T1000 (cell line): ENCODE measurements at regions not wholly inside any gene's neighbourhood (a gene's known extent, or its start where the extent isn't known, plus 50 kb on each side); places are given as distances from the start of the nearest gene placed in this dataset.
"Not testable (repeated sequence)": the region's sequence is repeated elsewhere in the genome, so short reads cannot be mapped to it uniquely, and the experiment has no call there.

Experiments
- DNase-seq: peaks from one replicate; lab custom pipeline; 2025; ENCODE audit warnings: mixed read lengths; lab: John Stamatoyannopoulos, UW

DNA sequence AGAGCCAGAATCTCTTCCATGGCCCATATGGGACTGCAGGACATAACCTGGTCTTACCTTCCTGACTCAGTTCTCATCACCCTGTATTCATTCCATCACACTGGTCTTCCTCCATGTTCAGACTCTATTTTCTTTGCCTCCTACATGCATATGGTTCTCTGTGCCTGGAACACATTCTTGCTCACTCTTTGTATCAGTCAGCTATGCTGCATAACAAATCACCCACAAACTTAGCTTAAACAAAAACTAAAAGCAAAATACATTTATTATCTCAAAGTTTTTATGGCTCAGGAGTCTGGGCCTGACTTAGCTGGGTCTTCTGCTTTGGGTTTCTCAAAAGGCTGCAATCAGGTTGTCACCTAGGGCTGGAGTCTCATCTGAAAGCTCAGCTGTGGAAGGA is 712.6 kb upstream of the TBX3 start:
- DNase-seq: no peak

DNA sequence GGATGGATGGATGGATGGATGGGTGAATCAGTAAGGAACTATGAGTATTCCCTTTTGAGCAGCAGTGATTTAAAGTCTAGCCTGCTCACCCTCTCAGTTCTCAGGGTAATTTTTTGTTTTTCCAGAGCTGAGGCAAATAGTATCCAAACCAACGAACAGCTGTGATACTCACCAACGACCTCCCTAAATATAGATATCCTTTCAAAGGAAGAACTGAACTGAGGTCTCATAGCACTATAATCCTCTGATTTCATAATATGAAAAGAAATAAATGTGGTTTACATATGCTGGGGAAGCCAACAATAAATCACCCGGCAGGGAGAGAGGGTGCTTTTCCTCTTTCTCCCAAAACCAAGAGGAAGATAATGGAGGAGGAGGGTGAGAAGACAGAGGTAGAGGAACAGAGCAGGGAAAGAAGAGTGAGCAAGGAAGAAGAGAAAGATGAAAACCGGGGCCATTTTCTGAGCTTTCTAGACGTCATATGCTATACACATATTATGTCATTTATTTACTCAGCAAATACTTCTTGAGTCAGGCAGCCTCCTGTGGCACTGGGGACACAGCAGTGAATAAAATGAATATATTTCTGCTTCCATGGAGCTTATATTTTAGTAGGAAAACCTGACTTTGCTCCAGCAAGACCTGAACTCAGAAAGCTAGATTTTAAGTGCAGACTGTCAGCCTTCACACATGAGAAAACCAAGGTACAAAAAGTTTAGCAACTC is 710.7 kb upstream of the TBX3 start:
- no peak for DNase-seq

DNA sequence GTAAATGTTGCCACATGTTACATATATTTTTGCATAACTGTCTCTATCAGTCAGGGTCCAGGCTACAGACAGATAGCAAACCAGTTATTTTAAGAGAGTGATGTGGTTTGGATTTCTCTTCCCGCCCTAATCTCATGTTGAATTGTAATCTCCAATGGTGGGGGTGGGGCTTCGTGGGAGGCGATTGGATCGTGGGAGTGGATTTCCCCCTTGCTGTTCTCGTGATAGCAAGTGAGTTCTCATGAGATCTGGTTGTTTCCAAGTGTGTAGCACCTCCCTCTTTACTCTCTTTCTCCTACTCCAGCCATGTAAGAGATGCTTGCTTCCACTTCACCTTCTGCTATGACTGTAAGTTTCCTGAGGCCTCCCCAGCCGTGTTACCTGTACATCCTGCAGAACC is 704.2 kb upstream of the TBX3 start:
- no peak for DNase-seq

DNA sequence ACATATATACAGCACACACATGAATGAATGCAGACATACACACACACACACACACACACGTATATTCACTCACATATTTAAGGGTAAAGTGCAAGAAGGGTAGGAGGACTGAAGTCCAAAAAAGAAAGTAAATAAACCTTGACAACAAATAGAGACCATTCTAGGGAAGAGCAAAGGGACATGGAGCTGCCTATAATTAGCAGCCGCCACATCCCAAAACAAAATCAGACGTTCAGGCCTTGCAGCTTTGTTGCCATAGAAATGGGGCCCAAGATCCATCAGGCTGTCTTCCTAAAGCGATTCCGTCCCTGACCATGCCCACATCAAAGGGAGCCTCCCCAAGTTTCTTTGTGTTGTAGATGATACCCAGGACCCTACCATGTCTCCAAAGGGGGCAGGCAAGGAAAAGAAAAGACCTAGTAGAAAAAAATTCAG is 703.5 kb upstream of the TBX3 start:
- DNase-seq: no peak

DNA sequence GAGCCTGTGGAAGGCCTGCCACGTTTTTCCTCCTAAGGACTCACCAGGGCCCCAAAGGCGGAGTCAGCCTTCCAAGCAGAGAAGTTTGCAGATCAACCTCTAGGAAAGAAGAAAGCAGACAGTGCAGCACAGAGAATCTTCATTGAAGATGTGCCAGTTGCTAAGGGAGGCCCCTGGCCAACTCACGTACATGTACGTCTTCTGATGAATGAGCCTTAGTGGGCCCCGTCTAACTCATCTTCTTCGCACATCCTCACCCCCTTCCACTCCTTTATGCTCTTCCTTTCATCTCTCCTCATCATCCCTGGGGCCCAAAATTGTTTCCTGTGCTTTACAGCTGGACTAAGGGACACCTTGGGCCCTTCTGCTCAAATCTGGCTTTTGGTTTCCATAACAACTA is 703.0 kb upstream of the TBX3 start:
- no peak for DNase-seq

DNA sequence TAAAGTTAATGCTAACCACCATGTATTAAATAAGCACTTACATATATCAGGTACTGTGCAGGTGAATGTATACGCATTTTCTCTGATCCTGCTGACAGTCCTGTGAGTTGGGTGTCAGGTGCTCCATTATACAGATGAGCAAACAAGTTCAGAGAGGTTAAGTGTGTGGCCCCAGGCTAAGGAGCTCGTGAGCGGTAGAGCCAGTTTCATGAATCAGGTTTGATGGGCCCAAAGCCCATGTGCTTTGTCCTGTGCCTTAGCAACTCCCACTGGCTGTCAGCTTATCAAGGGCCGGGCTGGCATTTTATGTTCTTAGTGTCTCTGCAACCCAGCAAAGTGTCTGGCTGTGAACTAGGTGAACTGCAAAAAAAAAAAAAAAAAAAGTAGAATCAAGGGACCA is 701.2 kb upstream of the TBX3 start:
- no peak for DNase-seq

DNA sequence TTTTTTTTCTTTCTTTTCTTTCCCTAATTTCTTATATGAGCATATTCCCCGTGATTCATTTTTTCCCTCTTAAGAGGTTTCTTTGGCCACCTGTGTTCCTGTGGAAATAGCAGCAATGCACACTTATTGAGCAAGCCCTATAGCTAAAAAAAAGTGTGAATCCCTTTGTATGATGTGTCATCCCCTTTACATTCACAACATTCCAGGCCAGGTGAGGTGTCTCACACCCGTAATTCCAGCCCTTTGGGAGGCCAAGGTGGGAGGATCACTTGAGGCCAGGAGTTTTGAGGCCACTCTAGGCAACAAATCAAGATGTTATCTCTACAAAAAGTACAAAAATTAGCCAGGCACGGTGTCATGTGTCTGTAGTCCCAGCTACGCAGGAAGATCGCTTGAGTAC is 700.4 kb upstream of the TBX3 start:
- DNase-seq: no peak

DNA sequence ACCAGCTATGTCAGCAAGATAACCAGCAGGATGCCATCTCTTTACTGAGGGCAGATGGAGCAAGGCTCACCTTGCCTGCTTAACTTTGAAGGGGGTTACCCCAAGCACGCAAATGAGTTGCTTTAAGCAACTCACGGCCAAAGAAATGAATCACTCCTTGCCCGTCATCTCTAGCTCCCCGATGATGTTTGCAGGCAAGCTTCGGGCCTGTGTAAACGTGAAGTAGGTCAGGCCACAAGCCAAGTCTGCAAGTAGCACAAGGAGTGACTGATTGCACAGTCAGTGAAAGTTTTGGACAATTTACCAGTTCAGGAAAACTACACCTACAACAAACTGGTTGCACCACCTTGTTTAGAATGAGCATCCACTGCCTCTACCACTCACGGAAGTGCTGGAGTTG is 699.7 kb upstream of the TBX3 start:
- DNase-seq: peak; percentile 100

DNA sequence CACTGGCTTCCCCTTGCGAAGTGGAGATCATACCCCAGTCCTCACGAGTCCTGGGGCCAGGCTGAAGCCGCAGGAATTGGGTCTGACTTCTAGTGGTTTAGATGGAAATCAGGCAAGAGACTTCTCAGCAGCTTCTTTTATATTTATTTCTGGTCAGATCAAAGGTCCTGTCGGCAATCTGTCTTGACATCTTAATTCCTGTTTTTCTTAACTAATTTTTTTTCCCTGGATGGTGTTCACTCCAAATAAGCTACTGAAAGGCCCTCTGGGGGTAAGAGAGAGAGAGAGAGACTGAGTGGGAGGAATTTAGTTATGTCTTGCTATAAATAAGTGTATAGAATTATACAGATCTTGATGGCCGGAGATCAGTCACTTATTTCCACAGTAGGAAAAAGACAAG is 698.7 kb upstream of the TBX3 start:
- DNase-seq: no peak

DNA sequence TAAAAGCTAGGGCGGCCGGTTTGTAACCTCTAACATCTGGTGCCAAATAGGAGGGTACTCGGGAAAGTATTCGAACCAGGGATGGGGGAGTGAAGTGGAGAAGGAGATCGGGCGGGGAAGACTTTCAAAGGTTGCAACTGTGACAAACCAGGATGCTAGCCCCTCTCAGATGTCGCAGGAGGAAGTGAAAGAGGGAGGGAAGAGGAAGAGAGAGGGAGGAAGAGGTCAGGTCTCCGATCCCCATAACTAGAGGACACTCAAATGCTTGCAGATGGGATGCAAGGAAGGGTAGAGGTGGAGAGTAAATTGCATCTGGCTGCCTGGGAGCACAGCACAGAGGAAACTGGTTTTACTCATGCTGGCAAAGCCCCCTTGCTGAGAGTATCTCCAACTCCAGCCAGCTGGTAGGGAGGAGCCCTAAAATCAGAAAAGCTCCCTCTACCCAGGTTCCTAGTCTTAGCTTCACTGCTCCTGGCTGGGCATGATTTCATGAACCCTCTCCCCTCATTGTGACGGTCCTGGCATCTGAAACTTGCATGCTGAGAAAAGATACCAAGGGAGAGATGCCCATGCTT is 696.7 kb upstream of the TBX3 start:
- no peak for DNase-seq

DNA sequence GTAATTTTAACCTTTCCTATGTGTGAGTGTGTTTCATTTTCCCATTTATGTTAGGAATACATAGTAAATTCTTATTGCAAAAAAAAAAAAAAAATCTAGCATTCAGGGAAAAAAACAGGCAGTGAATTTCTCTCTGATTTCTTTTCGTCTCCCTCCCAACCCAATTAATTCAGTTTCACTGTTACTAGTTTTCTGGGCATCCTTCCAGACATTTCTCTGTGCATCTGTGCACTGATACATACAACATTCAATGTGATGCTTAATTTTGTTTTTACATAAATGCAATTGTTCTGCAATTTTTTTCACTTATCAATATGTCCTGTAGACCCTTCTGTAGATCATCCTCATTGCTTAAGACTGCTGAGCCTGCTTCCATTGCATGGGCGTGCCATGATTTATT is 694.3 kb upstream of the TBX3 start:
- no peak for DNase-seq

DNA sequence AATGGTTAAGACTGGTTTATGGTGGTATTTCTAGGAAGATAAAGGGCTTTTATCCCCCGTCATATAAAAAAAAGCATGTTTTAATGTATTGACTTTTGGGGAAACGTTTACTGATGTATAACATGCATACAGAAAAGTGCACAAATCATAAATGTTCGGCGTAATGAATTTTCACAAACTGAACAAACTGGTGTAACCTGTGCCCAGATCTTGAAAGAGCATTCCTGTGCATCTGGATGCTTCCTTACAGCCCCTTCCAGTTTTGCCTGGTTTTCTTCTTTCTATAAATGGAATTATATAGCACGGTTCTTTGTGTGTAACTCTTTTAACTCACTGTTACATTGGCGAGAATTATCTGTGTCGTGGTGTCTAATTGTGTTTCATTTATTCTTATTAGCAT is 693.8 kb upstream of the TBX3 start:
- DNase-seq: no peak

DNA sequence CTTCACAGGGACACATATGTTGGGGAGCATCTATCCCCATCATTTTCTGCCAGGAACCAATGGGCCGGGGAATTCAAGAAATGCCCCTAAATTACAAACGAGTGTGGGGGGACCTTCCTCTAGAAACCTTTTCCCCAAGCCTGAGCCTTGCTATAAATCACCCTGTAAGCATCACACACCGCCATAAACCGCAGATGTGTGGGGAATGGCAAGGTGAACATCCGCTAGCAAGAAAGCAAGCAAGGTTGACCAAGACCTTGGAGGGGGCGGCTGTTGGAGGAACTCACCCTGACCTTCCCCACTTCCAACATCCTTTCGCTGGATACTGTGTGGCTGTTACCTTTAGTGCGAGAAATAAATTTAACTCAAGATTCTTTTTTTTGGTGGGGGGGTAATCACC is 693.3 kb upstream of the TBX3 start:
- DNase-seq: no peak

DNA sequence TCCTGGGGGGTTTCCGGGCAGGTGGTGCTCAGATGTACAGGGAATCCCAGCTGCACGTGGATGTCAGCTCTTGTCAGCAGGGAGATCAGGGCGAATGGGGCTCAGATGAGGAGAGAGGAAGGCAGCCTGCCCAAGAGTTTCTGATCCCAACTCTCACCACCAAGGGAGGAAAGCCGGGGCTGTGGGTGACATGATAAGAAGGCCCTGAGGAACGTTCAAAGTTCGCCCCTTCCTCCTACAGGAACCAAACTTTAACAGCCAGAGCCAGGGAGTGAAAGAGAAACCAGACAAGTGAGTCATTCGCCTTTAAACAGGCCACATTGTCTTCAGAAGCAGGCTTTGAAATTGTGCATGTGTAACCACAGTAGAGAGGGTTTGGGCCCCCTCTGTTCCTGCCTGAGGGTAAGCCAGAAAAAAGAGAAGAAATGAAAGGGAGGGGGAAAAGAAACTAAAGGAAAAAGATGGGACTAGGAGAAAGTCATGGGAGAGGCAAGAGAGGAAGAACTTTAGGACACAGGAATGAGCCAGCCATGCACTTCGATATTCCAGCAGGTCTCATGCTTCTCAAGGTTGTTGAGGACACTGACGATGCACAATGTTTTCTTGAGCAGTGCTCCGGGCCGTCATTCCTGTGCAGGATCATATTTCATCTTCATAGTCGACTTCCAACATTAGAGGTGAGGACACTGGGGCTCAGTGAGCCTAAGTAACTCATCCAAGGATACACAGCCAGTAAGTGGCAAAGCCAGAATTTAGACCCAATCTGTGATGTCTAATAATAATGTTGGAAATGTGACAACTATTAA is 691.4 kb upstream of the TBX3 start:
- peak; percentile 96 for DNase-seq

DNA sequence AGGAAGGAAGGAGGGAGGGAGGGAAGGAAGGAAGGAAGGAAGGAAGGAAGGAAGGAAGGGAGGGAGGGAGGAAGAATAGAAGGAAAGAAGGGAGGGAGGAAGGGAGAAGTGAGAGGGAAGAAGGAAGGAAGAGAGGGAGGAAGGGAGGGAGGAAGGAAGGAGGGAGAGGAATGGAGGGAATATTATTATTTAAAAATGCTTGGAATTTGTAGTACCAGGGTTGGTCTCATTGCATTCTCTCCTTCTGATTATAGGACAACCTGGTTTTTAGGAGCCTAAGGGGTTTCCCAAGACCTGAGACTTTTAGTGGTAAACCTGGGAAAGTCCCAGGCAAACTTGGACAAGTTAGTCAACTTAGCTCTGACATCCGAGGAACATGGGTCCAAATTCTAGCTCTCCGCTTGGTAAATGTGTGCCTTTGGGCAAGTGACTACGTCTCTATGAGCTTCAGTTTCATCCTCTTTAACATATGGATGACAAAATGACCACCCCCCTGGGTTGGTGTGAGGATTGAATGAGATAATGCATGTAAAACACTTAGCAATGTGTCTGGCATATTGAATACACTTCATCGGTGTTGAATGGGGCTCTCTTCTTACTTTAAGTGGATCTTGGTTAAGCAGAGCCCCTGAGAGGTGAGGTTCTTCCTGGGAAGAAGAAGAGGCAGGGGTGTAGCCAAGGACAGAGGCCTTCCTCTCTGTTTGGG is 690.7 kb upstream of the TBX3 start:
- no peak for DNase-seq

DNA sequence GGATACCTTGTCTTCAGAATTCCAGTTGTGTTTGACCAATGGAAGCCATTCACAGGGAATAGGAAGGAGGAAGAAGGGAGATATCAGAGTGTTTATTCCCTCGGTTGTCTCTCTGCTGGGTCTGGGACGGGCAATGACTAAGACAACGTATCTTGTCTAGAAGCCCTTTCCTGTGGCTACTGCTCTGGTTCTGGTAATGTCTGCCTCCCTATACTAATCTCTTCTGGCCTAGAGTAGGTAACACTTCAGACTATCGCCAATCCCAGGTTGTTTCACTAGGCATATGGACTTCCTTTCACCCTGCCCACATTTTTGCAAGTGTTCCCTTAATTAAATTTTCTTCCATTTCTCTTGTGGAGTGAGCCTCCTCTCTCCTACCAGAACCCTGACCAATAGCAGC is 687.7 kb upstream of the TBX3 start:
- no peak for DNase-seq

DNA sequence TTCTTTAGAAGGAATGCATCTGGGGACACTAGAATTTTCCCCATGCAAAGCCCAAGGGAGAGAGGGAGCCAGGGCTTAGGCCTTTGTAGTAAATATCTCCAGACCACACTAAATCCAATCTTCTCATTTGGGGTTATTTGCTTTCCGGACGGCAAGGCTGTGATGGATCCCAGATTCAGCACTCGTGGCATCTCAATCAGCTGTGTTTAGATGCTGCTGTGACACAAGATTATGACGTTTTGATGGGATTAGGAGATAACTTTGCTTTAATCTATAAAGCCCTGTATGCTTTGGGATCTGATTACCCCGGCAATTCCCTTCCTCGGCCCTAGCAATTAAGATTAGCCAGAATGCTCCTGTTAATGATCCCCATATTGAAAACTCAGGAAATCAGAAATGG is 686.7 kb upstream of the TBX3 start:
- DNase-seq: no peak

DNA sequence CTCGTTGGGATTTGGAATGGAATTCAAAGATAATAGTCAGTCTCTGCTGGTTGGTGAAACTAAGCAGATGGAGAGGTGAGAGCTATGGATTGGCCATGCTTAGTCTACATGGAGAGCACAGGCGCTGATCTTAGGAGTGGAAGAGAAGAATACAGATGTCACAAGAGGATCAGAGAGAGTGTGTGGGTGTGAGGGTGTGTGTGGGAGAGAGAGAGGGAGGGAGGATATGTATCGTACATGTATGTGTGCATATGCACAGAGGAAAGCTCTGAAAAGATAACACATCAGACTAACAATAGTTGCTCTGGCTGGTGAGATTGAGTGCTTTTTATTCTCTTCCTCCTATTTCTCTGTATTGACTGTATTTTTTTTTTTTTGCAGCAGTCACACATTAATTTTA is 686.2 kb upstream of the TBX3 start:
- no peak for DNase-seq

DNA sequence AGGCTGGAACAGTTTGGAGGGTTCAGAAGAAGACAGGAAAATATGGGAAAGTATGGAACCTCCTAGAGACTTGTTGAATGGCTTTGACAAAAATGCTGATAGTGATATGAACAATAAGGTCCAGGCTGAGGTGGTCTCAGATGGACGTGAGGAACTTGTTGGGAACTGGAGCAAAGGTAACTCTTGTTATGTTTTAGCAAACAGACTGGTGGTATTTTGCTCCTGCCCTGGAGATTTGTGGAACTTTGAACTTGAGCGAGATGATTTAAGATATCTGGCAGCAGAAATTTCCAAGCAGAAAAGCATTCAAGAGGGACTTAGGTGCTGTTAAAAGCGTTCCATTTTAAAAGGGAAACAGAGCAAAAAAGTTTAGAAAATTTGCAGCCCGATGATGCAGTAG is 682.3 kb upstream of the TBX3 start:
- DNase-seq: not testable (repeated sequence)

DNA sequence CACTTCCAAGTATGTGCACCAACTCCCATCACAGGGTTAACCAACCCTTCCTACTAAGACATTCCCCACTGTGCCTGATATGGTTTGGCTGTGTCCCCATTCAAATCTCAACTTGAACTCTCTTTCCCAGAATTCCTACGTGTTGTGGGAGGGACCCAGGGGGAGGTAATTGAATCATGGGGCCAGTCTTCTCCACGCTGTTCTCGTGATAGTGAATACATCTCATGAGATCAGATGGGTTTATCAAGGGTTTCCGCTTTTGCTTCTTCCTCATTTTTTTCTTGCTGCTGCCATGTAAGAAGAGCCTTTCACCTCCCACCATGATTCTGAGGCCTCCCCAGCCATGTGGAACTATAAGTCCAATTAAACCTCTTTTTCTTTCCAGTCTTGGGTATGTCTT is 681.8 kb upstream of the TBX3 start:
- DNase-seq: not testable (repeated sequence)

DNA sequence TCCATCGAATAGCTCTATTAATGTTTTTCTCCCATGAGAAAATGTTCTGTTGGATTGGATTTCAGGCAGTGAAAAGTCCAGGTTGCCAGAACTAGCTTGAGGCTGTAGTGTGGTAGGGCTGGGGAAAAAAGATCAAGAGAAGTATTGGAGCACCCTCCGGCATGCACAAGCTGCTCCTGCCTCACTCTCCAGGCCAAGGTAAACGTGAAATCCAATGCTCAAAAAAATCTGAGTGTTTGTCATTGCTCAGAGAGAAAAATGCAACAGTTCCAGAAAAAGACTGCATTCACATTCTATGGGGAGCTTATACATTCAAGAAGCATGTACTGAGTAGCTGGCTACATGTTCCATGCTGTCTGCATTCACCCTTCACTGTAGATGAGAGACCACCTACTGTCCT is 680.9 kb upstream of the TBX3 start:
- DNase-seq: no peak

DNA sequence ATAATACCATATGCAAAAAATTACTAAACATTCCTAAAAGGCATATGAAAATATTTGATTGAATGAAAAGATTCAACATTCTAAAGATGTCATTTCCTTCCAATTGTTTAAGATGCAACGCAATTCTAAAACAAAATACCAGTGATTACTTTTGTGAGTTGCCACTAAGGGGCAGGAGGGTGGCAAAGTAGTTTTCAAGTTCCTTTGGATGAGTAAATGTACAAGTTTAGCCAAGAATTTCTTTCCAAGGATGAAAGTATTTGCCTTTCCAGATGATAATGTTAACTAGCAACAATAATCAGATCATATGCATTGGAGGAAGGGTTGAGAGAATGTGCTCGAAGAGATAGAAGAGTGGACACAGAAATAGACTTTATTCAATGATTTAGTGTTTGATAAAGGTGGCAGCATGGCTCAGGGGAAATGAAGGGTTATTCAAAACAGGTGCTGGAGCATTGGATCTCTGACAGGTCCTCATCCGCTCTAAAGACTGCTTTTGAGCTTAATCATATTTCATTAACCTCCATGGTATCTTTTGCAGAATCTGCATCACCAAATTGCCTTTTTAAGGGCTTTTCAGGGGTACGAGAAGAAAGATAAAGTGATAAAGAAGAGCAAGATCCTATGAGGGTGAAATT is 678.5 kb upstream of the TBX3 start:
- DNase-seq: no peak
